ENCODE measurements at regions not wholly inside any gene's neighbourhood (a gene's known extent, or its start where the extent isn't known, plus 50 kb on each side); places are given as distances from the start of the nearest gene placed in this dataset.

DNA sequence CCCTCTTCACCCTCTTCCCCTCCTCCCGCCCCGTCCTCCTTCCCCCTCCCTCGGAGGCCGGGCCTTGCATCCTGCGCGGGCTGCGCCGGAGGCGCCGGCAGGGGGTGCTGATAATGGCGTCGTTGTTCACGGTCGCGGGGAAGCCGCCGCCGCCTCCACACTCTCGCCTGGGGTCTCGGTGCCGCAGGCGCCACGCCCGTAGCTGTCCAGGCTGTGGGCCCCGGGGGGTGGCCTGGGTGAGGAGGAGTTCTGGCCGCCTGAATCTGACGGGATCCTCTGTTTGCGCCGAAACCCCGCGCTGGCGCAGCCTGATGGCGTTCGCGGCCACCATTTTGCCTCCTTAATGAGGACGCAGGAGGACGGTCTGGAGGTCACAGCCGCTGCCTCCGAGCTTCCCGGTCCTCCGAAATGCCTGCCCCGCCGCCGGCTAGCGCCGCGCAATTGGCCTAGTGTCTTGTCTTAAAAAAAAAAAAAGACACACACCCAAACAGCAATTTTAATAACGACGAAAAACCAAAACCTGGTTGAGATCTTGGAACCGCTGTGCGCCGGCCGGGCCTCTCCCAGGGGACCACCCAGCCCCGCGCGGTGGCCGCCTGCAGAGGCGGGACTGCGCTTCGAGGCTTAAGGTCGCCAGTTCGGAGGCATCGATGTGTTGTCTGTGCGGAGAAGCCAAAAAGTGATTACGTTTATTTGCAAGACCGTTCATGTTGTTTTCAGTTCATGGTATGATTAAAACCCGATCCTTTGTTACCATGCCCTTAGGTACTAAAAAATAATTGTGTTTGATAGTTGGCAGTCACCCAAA, 106.6 kb upstream of the HNRNPU start:
- DNase-seq (ENCODE audit: low read depth): peak; percentile 73

DNA sequence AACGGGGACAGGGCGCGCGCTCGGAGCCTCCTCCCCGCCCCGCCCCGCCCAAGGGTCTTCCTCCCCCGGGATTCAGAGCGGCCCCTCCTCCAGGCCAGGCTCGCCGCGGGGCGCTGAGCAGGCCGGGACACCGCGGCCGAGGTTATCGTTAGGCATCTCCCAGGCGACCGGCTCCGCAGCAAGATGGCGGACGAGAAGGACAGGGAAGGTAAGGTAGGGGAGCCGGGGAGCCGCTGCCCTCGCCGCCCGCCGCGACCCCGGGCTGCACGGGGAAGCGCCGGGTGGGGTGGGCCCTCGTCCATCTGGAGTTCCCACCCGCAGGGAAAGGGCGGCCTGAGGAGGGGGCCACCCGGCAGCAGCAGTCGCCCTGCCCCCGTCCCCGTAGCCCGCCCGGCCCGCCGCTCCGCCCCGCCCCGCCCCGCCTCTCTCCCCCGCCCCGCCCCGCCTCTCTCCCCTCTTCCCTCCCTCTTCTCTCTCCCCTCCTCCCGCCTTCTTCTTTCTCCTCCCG, 105.9 kb upstream of the HNRNPU start:
- DNase-seq (ENCODE audit: low read depth): no peak

DNA sequence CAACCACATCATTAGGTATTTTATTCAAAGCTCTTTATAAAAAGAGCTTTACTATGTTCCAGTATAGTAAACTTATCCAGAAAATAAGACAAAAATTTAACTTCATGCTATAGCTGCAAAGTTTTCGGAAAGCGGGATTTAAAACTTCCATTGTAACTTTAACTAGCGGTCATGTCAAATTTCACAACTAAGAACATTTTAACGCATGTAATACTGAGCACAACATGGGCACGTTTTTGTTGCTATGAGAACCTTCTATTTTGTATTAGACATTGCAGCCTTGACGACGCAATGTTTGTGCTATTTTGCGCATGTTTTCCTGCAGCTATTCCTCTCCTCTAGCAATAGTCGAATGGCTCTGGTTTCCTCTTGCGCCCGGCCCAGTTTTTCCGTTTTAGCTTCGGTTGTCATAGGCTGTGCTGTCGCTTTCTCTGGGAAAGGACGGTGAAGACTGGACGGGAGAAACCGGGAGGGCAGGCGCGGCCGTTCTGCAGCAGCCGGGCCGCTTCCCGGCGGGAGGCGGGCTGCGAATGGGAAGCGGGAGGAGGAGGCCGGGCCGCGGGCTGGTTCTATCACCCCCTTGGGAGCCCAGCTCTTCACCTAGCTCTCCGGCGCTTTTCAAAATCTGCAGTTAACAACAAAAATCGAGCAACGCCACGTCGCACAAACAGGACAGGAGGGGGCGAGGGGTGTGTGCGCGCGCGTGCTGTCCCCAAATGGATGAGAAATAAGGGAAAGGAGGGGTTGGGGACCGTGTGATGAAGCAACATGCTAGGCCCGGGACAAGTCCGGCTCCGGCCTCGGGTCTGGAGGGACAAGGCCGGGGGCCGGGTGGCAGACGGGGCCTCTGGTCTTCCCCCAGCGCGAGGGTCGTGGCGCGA, 105.3 kb upstream of the HNRNPU start:
- peak; percentile 87 for DNase-seq (ENCODE audit: low read depth)

DNA sequence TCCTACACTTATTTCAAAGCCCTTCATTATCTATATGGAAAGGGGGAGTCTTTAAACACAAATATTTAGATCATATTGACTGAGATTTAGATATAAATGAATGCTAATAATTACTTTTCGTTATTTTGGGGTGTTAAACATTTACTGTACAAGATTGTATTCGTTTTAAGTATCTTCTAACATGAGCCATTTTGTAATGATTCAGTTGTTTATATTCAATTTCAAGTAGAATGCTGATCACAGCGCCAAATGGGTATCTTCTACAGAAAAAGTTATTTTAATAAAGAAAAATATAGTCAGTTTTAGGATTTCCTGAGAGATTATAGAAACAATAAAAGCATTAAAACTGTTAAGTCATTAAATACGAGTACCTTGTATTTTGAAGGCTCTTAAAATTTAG, 104.5 kb upstream of the HNRNPU start:
- no peak for DNase-seq (ENCODE audit: low read depth)

DNA sequence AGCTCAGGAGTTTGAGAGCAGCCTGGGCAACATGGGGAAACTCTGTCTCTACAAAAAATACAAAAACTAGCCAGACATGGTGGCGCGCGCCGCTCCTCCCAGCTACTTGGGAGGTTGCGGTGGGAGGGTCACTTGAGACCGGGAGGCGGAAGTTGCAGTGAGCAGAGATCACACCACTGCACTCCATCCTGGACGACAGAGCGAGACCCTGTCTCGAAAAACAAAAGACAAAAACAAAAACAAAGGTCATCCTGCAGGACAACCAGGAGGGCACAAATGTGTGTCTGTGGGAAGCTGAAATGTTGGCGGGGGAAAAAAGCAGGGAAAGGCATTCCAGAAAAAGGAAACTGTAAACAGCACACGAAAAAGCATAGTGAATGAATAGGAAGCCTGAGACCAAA, 104.1 kb upstream of the HNRNPU start:
- no peak for DNase-seq (ENCODE audit: low read depth)

GRCh38 chr1:244967159-244967558, 102.8 kb upstream of the HNRNPU start:
- no peak for DNase-seq (ENCODE audit: low read depth)

GRCh38 chr1:244965185-244966030, 101.1 kb upstream of the HNRNPU start:
- no peak for DNase-seq (ENCODE audit: low read depth)

DNA sequence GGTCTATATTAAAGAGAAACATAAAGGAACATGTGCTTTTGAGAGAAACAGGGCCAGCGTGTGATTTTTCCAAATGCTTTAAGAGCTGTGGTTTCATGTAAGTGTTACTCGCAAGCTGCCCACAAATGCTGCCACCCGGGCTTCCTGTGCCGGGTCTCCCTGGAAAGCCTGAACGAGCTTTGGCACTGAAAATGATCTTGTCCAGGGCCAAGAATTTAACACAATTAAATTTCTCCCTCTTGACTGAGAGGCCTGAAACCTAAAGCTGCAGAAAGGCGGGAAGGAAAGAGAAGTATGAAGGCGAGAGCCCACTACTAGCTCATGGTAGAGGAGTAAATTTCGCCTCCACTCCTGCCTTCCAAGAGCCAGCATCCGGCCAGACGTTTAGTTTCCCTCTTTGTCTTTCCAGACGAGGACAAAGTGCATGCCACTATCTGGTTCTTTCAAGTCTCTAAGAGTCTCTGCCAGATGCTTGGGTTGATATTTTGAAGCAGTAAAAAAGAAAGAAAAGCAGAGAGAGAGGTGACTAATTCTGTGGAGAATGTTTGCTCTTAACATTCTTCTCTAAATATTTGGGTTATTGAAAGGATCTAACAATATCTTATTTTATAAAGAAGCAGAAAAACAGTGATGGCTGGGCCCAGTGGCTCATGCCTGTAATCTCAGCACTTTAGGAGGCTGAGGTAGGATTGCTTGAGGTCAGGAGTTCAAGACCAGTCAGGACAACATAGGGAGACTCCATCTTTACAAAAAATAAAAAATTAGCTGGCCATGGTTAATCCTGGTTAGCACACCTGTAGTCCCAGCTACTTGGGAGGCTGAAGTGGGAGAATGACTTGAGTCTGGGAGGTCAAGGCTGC, 100.0 kb upstream of the HNRNPU start:
- peak; percentile 66 for DNase-seq (ENCODE audit: low read depth)

GRCh38 chr1:244963231-244963826, 99.0 kb upstream of the HNRNPU start:
- DNase-seq (ENCODE audit: low read depth): no peak

- no peak for DNase-seq (ENCODE audit: low read depth)
Measured at GRCh38 chr1:244962130-244962529, 97.8 kb upstream of the HNRNPU start.

DNA sequence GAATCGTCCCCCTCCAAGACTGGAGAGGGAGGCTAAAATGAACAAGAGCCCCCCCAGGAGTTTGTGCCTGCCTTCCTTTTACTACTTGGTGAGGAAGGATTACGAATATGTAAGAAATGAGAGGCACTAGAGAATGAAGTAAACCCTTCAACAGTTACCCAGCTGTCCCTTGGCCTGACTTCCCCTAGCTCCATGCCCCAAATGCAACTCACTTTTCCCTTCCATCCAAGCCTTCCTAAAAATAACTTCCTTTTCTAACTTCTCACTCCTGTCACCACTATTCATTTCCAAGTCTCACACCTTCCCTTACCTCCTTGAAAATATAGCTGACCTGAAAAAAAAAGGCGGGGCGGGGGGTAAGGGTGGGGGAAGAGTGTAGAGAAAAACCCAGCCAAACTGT, 96.6 kb upstream of the HNRNPU start:
- DNase-seq (ENCODE audit: low read depth): no peak

GRCh38 chr1:244958593-244958992, 94.2 kb upstream of the HNRNPU start:
- no peak for DNase-seq (ENCODE audit: low read depth)

- no peak for DNase-seq (ENCODE audit: low read depth)
Measured at GRCh38 chr1:244957525-244957924, 93.2 kb upstream of the HNRNPU start.

- DNase-seq (ENCODE audit: low read depth): no peak
Measured at GRCh38 chr1:244957122-244957521, 92.8 kb upstream of the HNRNPU start.

DNA sequence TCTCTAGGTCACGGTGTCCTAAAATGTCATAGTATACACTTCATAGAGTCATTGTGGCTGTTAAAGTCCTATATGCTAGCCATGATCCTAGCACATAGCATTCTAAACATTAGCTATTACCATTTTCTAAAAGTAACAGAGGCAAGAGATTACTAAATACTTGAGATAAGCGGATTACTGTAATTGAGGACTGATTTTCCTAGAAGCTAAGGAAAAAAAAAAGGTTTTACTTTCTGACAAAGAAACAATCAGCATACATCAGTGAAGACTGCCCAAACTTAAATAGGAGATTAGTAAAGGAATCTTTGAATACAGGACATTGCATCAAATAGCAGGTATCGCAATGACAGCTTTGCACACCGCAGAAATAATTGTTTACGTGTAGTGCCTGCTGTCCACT, 91.3 kb upstream of the HNRNPU start:
- DNase-seq (ENCODE audit: low read depth): no peak

- DNase-seq (ENCODE audit: low read depth): no peak
Measured at GRCh38 chr1:244954359-244954758, 90.0 kb upstream of the HNRNPU start.

- no peak for DNase-seq (ENCODE audit: low read depth)
Measured at GRCh38 chr1:244953901-244954300, 89.6 kb upstream of the HNRNPU start.

- DNase-seq (ENCODE audit: low read depth): no peak
Measured at GRCh38 chr1:244952940-244953339, 88.6 kb upstream of the HNRNPU start.

- DNase-seq (ENCODE audit: low read depth): no peak
Measured at GRCh38 chr1:244952280-244952933, 88.1 kb upstream of the HNRNPU start.

- DNase-seq (ENCODE audit: low read depth): no peak
Measured at GRCh38 chr1:244948416-244948815, 84.1 kb upstream of the HNRNPU start.

Data from GM04503 (cell line).